ENCODE measurements at regions not wholly inside any gene's neighbourhood (a gene's known extent, or its start where the extent isn't known, plus 50 kb on each side); places are given as distances from the start of the nearest gene placed in this dataset.

DNA sequence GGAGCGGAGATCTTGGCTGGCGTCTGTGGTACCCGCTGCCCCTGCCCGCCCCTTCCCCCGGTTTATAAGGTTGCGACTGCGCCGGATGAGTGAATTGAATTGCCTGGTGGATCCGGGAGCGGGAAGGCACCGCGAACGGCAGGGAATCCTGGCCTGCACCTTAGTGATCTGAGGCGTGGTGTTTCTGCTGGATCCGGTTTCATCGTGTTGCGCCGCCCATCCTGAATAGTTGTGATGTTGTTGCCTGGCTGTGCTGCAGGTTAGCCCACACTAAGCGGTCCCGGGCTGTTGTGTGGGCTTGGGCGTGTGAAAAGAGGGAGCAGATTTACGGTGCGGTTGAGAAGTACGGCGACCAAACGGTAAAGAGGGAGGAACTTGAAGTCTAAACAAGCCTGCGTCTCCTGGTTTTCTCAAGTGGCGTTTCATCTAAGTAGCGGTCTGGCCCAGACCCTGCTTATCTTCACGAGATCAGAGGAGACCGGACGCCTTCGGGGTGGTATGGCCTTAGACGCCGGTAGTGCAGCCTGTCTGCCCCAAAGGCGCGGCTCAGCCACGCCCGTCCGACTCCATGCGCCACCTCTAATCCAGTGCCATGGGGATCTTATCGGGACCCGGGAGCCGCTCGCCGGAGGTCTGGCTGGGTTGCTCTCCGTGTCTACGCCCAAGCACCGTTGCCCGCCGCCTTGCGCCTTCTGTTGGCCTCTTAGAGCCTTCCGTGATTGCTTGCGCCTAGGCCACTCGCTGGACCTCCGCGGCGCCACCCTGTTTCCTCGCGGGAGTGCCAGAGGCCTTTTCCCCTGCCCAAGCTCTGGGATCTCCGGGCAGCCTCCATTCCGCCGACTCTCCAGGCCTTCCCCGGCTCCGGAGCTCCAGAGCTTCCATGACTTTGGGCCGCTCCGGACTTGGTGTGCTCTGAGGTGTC, 87.5 kb upstream of the RHOU start (continued):
- TF ChIP-seq, protein P1, sequence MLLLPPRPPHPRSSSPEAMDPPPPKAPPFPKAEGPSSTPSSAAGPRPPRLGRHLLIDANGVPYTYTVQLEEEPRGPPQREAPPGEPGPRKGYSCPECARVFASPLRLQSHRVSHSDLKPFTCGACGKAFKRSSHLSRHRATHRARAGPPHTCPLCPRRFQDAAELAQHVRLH (tag by site-specific recombination; IDR thresholded peaks at IDR 0.05), result peak; percentile 80; the same call in 1 of the 2 replicates
- TF ChIP-seq ZSCAN23 (tag by site-specific recombination; IDR thresholded peaks at IDR 0.05) (0 out of 2 replicates have a peak, but pooled peaks have one; percentile 85), ZNF549 (tag by site-specific recombination; IDR thresholded peaks at IDR 0.05) (no peak), HOXC10 (CRISPR knock-in tag; IDR thresholded peaks at IDR 0.05) (no peak), ZNF623 (tag by site-specific recombination; IDR thresholded peaks at IDR 0.05) (peak; percentile 33; the same call in 1 of the 2 replicates), ZBTB17 (tag by site-specific recombination; IDR thresholded peaks at IDR 0.05) (peak; percentile 96), ZNF76 (tag by site-specific recombination; IDR thresholded peaks at IDR 0.05; ENCODE audit: borderline replicate concordance, low read depth) (peak; percentile 43; the same call in 1 of the 2 replicates), ZNF341 (tag by site-specific recombination; IDR thresholded peaks at IDR 0.05; ENCODE audit: low read depth) (peak; percentile 99), KLF1 (tag by site-specific recombination; IDR thresholded peaks at IDR 0.05) (peak; percentile 97), ZNF366 (tag by site-specific recombination; conservative IDR thresholded peaks at IDR 0.05) (peak; percentile 97), ZNF23 (tag by site-specific recombination; IDR thresholded peaks at IDR 0.05; ENCODE audit: borderline replicate concordance) (no peak), ZNF184 (tag by site-specific recombination; IDR thresholded peaks at IDR 0.05) (peak; percentile 65; the same call in 1 of the 2 replicates), ZIC2 (tag by site-specific recombination; IDR thresholded peaks at IDR 0.05) (peak; percentile 78), ZNF391 (tag by site-specific recombination; IDR thresholded peaks at IDR 0.05; ENCODE audit: borderline replicate concordance, low read depth) (peak; percentile 98), ZFP69B (tag by site-specific recombination; IDR thresholded peaks at IDR 0.05) (peak; percentile 78), ZNF658 (tag by site-specific recombination; IDR thresholded peaks at IDR 0.05) (no peak), SP7 (tag by site-specific recombination; IDR thresholded peaks at IDR 0.05) (peak; percentile 97), SP3 (tag by site-specific recombination; IDR thresholded peaks at IDR 0.05) (peak; percentile 88), ZNF837 (tag by site-specific recombination; IDR thresholded peaks at IDR 0.05) (no peak; the same call in 1 of the 2 replicates), YY2 (tag by site-specific recombination; IDR thresholded peaks at IDR 0.05) (0 out of 2 replicates have a peak, but pooled peaks have one; percentile 2), ZNF112 (tag by site-specific recombination; IDR thresholded peaks at IDR 0.05) (no peak), WT1 (tag by site-specific recombination; IDR thresholded peaks at IDR 0.05) (peak; percentile 92)
- TF ChIP-seq, protein P2, sequence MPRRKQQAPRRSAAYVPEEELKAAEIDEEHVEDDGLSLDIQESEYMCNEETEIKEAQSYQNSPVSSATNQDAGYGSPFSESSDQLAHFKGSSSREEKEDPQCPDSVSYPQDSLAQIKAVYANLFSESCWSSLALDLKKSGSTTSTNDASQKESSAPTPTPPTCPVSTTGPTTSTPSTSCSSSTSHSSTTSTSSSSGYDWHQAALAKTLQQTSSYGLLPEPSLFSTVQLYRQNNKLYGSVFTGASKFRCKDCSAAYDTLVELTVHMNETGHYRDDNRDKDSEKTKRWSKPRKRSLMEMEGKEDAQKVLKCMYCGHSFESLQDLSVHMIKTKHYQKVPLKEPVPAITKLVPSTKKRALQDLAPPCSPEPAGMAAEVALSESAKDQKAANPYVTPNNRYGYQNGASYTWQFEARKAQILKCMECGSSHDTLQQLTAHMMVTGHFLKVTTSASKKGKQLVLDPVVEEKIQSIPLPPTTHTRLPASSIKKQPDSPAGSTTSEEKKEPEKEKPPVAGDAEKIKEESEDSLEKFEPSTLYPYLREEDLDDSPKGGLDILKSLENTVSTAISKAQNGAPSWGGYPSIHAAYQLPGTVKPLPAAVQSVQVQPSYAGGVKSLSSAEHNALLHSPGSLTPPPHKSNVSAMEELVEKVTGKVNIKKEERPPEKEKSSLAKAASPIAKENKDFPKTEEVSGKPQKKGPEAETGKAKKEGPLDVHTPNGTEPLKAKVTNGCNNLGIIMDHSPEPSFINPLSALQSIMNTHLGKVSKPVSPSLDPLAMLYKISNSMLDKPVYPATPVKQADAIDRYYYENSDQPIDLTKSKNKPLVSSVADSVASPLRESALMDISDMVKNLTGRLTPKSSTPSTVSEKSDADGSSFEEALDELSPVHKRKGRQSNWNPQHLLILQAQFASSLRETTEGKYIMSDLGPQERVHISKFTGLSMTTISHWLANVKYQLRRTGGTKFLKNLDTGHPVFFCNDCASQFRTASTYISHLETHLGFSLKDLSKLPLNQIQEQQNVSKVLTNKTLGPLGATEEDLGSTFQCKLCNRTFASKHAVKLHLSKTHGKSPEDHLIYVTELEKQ (tag by site-specific recombination; IDR thresholded peaks at IDR 0.05; ENCODE audit: borderline replicate concordance), result peak; percentile 60
- TF ChIP-seq, protein P3, sequence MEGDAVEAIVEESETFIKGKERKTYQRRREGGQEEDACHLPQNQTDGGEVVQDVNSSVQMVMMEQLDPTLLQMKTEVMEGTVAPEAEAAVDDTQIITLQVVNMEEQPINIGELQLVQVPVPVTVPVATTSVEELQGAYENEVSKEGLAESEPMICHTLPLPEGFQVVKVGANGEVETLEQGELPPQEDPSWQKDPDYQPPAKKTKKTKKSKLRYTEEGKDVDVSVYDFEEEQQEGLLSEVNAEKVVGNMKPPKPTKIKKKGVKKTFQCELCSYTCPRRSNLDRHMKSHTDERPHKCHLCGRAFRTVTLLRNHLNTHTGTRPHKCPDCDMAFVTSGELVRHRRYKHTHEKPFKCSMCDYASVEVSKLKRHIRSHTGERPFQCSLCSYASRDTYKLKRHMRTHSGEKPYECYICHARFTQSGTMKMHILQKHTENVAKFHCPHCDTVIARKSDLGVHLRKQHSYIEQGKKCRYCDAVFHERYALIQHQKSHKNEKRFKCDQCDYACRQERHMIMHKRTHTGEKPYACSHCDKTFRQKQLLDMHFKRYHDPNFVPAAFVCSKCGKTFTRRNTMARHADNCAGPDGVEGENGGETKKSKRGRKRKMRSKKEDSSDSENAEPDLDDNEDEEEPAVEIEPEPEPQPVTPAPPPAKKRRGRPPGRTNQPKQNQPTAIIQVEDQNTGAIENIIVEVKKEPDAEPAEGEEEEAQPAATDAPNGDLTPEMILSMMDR (tag by site-specific recombination; IDR thresholded peaks at IDR 0.05), result peak; percentile 92
- TF ChIP-seq, protein P4, sequence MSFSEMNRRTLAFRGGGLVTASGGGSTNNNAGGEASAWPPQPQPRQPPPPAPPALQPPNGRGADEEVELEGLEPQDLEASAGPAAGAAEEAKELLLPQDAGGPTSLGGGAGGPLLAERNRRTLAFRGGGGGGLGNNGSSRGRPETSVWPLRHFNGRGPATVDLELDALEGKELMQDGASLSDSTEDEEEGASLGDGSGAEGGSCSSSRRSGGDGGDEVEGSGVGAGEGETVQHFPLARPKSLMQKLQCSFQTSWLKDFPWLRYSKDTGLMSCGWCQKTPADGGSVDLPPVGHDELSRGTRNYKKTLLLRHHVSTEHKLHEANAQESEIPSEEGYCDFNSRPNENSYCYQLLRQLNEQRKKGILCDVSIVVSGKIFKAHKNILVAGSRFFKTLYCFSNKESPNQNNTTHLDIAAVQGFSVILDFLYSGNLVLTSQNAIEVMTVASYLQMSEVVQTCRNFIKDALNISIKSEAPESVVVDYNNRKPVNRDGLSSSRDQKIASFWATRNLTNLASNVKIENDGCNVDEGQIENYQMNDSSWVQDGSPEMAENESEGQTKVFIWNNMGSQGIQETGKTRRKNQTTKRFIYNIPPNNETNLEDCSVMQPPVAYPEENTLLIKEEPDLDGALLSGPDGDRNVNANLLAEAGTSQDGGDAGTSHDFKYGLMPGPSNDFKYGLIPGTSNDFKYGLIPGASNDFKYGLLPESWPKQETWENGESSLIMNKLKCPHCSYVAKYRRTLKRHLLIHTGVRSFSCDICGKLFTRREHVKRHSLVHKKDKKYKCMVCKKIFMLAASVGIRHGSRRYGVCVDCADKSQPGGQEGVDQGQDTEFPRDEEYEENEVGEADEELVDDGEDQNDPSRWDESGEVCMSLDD (tag by site-specific recombination; IDR thresholded peaks at IDR 0.05), result peak; percentile 71
- TF ChIP-seq, protein P5, sequence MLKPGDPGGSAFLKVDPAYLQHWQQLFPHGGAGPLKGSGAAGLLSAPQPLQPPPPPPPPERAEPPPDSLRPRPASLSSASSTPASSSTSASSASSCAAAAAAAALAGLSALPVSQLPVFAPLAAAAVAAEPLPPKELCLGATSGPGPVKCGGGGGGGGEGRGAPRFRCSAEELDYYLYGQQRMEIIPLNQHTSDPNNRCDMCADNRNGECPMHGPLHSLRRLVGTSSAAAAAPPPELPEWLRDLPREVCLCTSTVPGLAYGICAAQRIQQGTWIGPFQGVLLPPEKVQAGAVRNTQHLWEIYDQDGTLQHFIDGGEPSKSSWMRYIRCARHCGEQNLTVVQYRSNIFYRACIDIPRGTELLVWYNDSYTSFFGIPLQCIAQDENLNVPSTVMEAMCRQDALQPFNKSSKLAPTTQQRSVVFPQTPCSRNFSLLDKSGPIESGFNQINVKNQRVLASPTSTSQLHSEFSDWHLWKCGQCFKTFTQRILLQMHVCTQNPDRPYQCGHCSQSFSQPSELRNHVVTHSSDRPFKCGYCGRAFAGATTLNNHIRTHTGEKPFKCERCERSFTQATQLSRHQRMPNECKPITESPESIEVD (tag by site-specific recombination; IDR thresholded peaks at IDR 0.05), result no peak
- TF ChIP-seq, protein P6, sequence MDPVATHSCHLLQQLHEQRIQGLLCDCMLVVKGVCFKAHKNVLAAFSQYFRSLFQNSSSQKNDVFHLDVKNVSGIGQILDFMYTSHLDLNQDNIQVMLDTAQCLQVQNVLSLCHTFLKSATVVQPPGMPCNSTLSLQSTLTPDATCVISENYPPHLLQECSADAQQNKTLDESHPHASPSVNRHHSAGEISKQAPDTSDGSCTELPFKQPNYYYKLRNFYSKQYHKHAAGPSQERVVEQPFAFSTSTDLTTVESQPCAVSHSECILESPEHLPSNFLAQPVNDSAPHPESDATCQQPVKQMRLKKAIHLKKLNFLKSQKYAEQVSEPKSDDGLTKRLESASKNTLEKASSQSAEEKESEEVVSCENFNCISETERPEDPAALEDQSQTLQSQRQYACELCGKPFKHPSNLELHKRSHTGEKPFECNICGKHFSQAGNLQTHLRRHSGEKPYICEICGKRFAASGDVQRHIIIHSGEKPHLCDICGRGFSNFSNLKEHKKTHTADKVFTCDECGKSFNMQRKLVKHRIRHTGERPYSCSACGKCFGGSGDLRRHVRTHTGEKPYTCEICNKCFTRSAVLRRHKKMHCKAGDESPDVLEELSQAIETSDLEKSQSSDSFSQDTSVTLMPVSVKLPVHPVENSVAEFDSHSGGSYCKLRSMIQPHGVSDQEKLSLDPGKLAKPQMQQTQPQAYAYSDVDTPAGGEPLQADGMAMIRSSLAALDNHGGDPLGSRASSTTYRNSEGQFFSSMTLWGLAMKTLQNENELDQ (tag by site-specific recombination; IDR thresholded peaks at IDR 0.05; ENCODE audit: low read depth), result no peak
